ENCODE measurements at regions not wholly inside any gene's neighbourhood (a gene's known extent, or its start where the extent isn't known, plus 50 kb on each side); places are given as distances from the start of the nearest gene placed in this dataset.

DNA sequence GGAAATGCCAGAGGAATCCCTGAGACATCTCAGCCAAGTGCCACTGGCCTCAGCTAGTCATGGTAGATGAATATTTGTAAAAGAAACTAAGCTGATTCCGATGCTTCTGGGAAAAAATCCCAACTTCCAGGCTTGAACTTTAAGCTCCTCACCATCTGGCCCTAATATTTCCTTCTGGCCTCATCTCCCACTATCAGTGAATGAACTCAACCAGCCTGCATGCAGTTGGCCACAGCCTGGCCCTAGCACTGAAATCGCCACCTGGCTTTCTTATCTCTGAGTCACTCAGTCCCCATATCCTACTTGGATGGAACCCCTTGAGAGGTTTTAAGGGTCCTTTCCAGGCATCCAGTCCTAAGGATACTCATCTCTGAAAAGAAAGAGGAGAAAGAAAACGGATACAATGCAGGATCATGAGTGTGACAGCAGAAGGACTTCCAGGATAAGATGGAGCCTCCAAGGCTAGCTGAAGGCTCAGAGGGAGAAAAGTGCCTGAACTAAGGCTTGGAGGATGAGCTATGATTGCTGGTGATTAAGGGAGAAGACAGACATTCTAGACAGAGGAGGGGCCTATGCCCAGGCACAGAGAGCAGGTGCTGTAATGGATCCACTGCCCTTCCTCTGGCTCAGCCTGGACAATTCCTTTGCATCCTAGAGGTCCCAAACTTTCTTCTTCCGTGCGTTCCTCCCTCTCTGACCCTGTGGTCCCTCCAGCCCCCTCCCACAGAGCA lies 141.5 kb upstream of the MYCN start:
- TF ChIP-seq, protein P1, sequence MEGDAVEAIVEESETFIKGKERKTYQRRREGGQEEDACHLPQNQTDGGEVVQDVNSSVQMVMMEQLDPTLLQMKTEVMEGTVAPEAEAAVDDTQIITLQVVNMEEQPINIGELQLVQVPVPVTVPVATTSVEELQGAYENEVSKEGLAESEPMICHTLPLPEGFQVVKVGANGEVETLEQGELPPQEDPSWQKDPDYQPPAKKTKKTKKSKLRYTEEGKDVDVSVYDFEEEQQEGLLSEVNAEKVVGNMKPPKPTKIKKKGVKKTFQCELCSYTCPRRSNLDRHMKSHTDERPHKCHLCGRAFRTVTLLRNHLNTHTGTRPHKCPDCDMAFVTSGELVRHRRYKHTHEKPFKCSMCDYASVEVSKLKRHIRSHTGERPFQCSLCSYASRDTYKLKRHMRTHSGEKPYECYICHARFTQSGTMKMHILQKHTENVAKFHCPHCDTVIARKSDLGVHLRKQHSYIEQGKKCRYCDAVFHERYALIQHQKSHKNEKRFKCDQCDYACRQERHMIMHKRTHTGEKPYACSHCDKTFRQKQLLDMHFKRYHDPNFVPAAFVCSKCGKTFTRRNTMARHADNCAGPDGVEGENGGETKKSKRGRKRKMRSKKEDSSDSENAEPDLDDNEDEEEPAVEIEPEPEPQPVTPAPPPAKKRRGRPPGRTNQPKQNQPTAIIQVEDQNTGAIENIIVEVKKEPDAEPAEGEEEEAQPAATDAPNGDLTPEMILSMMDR (IDR thresholded peaks at IDR 0.05): no peak
- no peak for TF ChIP-seq POLR2A (IDR thresholded peaks at IDR 0.05)
